Spleen (tissue), 11 donors: ENCODE measurements at regions not wholly inside any gene's neighbourhood (a gene's known extent, or its start where the extent isn't known, plus 50 kb on each side); places are given as distances from the start of the nearest gene placed in this dataset.
A peak's percentile ranks its signal among the peaks of the same experiment; 100 is the strongest.

ENCODE experiments used
- DNase-seq: peaks from one replicate; pipeline ENCODE4 v3.0.0-alpha.2; 2020
- H3K27ac ChIP-seq, 8 donors: fragments of 200-600 bp; sonication (generic) in 7 of 8; 1 replicate in 4 of 8; 2 replicates in 4 of 8; pipeline versions ENCODE4 v1.5.0 to v1.8.0; 2016 to 2021; ENCODE audit warnings: inconsistent platforms in 4 of 8, mild to moderate bottlenecking in 4 of 8, moderate library complexity in 1 of 8
- H3K27me3 ChIP-seq, 7 donors: fragments of 200-600 bp; sonication (generic) in 6 of 7; replicated peaks in 1 of 7; 1 replicate in 4 of 7; 2 replicates in 3 of 7; pipeline versions ENCODE4 v1.5.0 to v1.8.0; 2016 to 2021; ENCODE audit warnings: inconsistent platforms in 3 of 7, mild to moderate bottlenecking in 1 of 7
- H3K36me3 ChIP-seq, 6 donors: fragments of 200-600 bp; sonication (generic) in 5 of 6; 1 replicate in 4 of 6; 2 replicates in 2 of 6; pipeline versions ENCODE4 v1.5.0 to v1.8.0; 2016 to 2021; ENCODE audit warnings: inconsistent platforms in 2 of 6
- H3K4me1 ChIP-seq, 6 donors: fragments of 200-600 bp; sonication (generic) in 5 of 6; 1 replicate in 3 of 6; 2 replicates in 3 of 6; pipeline versions ENCODE4 v1.5.0 to v1.8.0; 2016 to 2021; ENCODE audit warnings: inconsistent platforms in 3 of 6
- H3K4me3 ChIP-seq, 8 donors: fragments of 200-600 bp; sonication (generic) in 7 of 8; 1 replicate in 4 of 8; 2 replicates in 4 of 8; pipeline versions ENCODE4 v1.5.0 to v1.8.0; 2016 to 2021; ENCODE audit warnings: inconsistent platforms in 4 of 8, mild to moderate bottlenecking in 4 of 8, moderate library complexity in 2 of 8
- H3K9me3 ChIP-seq, 8 donors: fragments of 200-600 bp; sonication (generic) in 7 of 8; 1 replicate in 4 of 8; 2 replicates in 4 of 8; pipeline versions ENCODE4 v1.5.0 to v1.8.0; 2016 to 2021; ENCODE audit warnings: inconsistent platforms in 4 of 8
- CTCF ChIP-seq, 11 experiments: fragments of 200-600 bp in 7 of 11; fragments of 450-650 bp in 4 of 11; sonication (generic) in 4 of 11; IDR thresholded peaks in 8 of 11; conservative IDR thresholded peaks in 3 of 11; 1 replicate in 7 of 11; 2 replicates in 4 of 11; pipeline versions ENCODE4 v1.4.0 to v1.8.0; 2016 to 2021; ENCODE audit warnings: antibody characterized with exemption in 11 of 11, inconsistent platforms in 4 of 11, mild to moderate bottlenecking in 1 of 11
- POLR2A ChIP-seq, 3 donors: fragments of 450-650 bp; IDR thresholded peaks; one replicate each; pipeline ENCODE4 v1.5.1; 2017; ENCODE audit warnings: antibody characterized with exemption in 3 of 3, mild to moderate bottlenecking in 1 of 3
- POLR2AphosphoS5 ChIP-seq, 3 donors: sonication (generic); formaldehyde crosslinking; IDR thresholded peaks; one replicate each; pipeline ENCODE4 v1.5.1; 2017; ENCODE audit warnings: antibody characterized with exemption in 3 of 3
- WGBS, 5 donors: extraction: QIAGEN DNeasy Blood & Tissue Kit in 3 of 5; methylation state at CpG; one replicate each; pipeline versions ENCODE4 v1.1.5 to v1.1.7; 2013 to 2018; 5-methylcytosine and 5-hydroxymethylcytosine counted together
- intact Hi-C: fragments of 100-400 bp; cut with DNase I; formaldehyde crosslinking; loops from one replicate; pipeline ENCODE4 v1.15.0; 2023; ENCODE audit warnings: low total_unique reads
- donor health status: healthy with polysubstance abuse.
- donor health status: DM: no; HTN: no; CAD: no; lungs with moderate emphysema.
- donor health status: DM: no; HTN: no; CAD: no.
- donor health status: Bipolar disorder and iron deficiency.
- donor health status: healthy.
- donor health status: DM: no; HTN: no; CAD: no.
- donor health status: DM: yes; HTN: yes; CAD: no.

GRCh38 chr20:3313683-3314065, 74.7 kb upstream of the SLC4A11 start:
- WGBS, 5 donors, result 15 to 44% (median 39%) methylated on average over 2 of the region's 2 CpGs
- H3K9me3 ChIP-seq, result no peaks in the 10 kb centered on the region
- H3K27me3 ChIP-seq, result no peaks in the 10 kb centered on the region
- no peak overlapping the region for H3K4me3 ChIP-seq
- peaks cover 0 to 17% (median 3%) of the 10 kb centered on the region in 6 donors for H3K4me1 ChIP-seq
- intact Hi-C loops, result loop anchor here (10.0 kb wide), 2 partner anchors 99 to 259 kb away; no protein-coding TSS in a partner anchor
- H3K36me3 ChIP-seq, result peaks cover 0 to 99% (median 22%) of the 10 kb centered on the region in 6 donors
- DNase-seq, result no peak
- H3K27ac ChIP-seq, result peak overlapping the region in 5 of 8 donors; percentile 10 to 63 (median 38)
- no peak for TF ChIP-seq POLR2AphosphoS5 (IDR thresholded peaks at IDR 0.05)
- TF ChIP-seq CTCF (IDR thresholded peaks at IDR 0.05 in 8 of 11, conservative IDR thresholded peaks at IDR 0.05 in 3 of 11), result no peak
- no peak for TF ChIP-seq POLR2A (IDR thresholded peaks at IDR 0.05)

GRCh38 chr20:3312940-3313682, 74.1 kb upstream of the SLC4A11 start:
- peaks cover 0 to 17% (median 3%) of the 10 kb centered on the region in 6 donors for H3K4me1 ChIP-seq
- H3K36me3 ChIP-seq, result peaks cover 0 to 99% (median 22%) of the 10 kb centered on the region in 6 donors
- intact Hi-C loops, result loop anchor here (10.0 kb wide), 2 partner anchors 98 to 258 kb away; no protein-coding TSS in a partner anchor
- DNase-seq, result no peak
- no peak overlapping the region for H3K4me3 ChIP-seq
- peak overlapping the region in 6 of 8 donors; percentile 10 to 63 (median 32) for H3K27ac ChIP-seq
- H3K27me3 ChIP-seq, result no peaks in the 10 kb centered on the region
- no peaks in the 10 kb centered on the region for H3K9me3 ChIP-seq
- TF ChIP-seq POLR2AphosphoS5 (IDR thresholded peaks at IDR 0.05), result no peak
- no peak for TF ChIP-seq CTCF (IDR thresholded peaks at IDR 0.05 in 8 of 11, conservative IDR thresholded peaks at IDR 0.05 in 3 of 11)
- TF ChIP-seq POLR2A (IDR thresholded peaks at IDR 0.05), result no peak
- WGBS, 5 donors, result 46 to 70% (median 53%) methylated on average over 2 of the region's 2 CpGs

- H3K36me3 ChIP-seq, result peaks cover 0 to 100% (median 33%) of the 10 kb centered on the region in 6 donors
- TF ChIP-seq POLR2AphosphoS5 (IDR thresholded peaks at IDR 0.05) (no peak), POLR2A (IDR thresholded peaks at IDR 0.05) (no peak), CTCF (IDR thresholded peaks at IDR 0.05 in 8 of 11, conservative IDR thresholded peaks at IDR 0.05 in 3 of 11) (no peak)
- peaks cover 0 to 17% (median 3%) of the 10 kb centered on the region in 6 donors for H3K4me1 ChIP-seq
- H3K4me3 ChIP-seq, result no peak overlapping the region
- H3K9me3 ChIP-seq, result no peaks in the 10 kb centered on the region
- no peak for DNase-seq
- WGBS, 5 donors, result 50 to 73% (median 66%) methylated on average over 2 of the region's 2 CpGs
- intact Hi-C loops, result loop anchor here (10.0 kb wide), 2 partner anchors 97 to 257 kb away; no protein-coding TSS in a partner anchor
- no peaks in the 10 kb centered on the region for H3K27me3 ChIP-seq
- no peak overlapping the region for H3K27ac ChIP-seq
Observed at GRCh38 chr20:3311623-3312022, 72.6 kb upstream of the SLC4A11 start.

GRCh38 chr20:3309226-3309625, 70.2 kb upstream of the SLC4A11 start:
- intact Hi-C loops, result no loop called here
- H3K36me3 ChIP-seq, result peaks cover 0 to 100% (median 35%) of the 10 kb centered on the region in 6 donors
- WGBS, 5 donors, result 91 to 100% (median 92%) methylated on average over 1 of the region's 1 CpG

More at GRCh38 chr20:3309226-3309625, 70.2 kb upstream of the SLC4A11 start:
- Histone ChIP-seq H3K27ac (no peak overlapping the region), H3K27me3 (no peaks in the 10 kb centered on the region), H3K4me1 (peaks cover 0 to 16% (median 3%) of the 10 kb centered on the region in 6 donors), H3K9me3 (no peaks in the 10 kb centered on the region), H3K4me3 (no peak overlapping the region)
- TF ChIP-seq POLR2A (IDR thresholded peaks at IDR 0.05), result no peak
- TF ChIP-seq CTCF (IDR thresholded peaks at IDR 0.05 in 8 of 11, conservative IDR thresholded peaks at IDR 0.05 in 3 of 11), result no peak
- no peak for TF ChIP-seq POLR2AphosphoS5 (IDR thresholded peaks at IDR 0.05)
- DNase-seq, result no peak
